OCI-LY7 (cell line): ENCODE measurements at regions not wholly inside any gene's neighbourhood (a gene's known extent, or its start where the extent isn't known, plus 50 kb on each side); places are given as distances from the start of the nearest gene placed in this dataset.

Experiments
- BruUV-seq: library from RNA; stranded (reverse); fragments of 400-500 nt; replicated peaks from 2 replicates; lab custom pipeline; 2021; lab: Mats Ljungman, UMichigan
- CTCF ChIA-PET: fragments of 300-600 bp; sonication (Branson Sonifier 250); formaldehyde crosslinking; loops from one replicate; lab custom pipeline; 2022; ENCODE audit warnings: antibody characterized with exemption; ENCODE audit not compliant: unreplicated experiment; lab: Charles Lee
- POLR2A ChIA-PET: fragments of 300-600 bp; sonication (Branson Sonifier 250); formaldehyde crosslinking; loops from one replicate; lab custom pipeline; 2022; ENCODE audit warnings: antibody characterized with exemption; lab: Charles Lee
- DNase-seq: peaks from one replicate; pipeline ENCODE4 v3.0.0-alpha.2; 2015; ENCODE audit warnings: low spot score
- H2AFZ ChIP-seq: fragments of 200-600 bp; sonication (generic), shearing (Covaris generic); 2 replicates; pipeline ENCODE4 v1.6.1; 2014; ENCODE audit warnings: mild to moderate bottlenecking, antibody characterized with exemption, low read length, moderate library complexity
- H3K27ac ChIP-seq: fragments of 200-600 bp; sonication (generic); 2 replicates; pipeline ENCODE4 v1.5.1; 2014; ENCODE audit warnings: mixed run types, low read depth, mild to moderate bottlenecking, moderate library complexity, low read length, inconsistent platforms; ENCODE audit not compliant: poor library complexity, severe bottlenecking
- H3K36me3 ChIP-seq: fragments of 200-600 bp; sonication (generic); 2 replicates; pipeline ENCODE4 v1.6.1; 2014; ENCODE audit warnings: mild to moderate bottlenecking, antibody characterized with exemption, low read length, moderate library complexity, mixed read lengths; ENCODE audit not compliant: insufficient read depth
- H3K4me1 ChIP-seq: fragments of 200-600 bp; sonication (generic); 2 replicates; pipeline ENCODE4 v1.5.1; 2014; ENCODE audit warnings: mild to moderate bottlenecking, low read length; ENCODE audit not compliant: insufficient read depth, poor library complexity, severe bottlenecking
- H3K4me2 ChIP-seq: fragments of 200-600 bp; sonication (generic); 2 replicates; pipeline ENCODE4 v1.6.1; 2014; ENCODE audit warnings: mild to moderate bottlenecking, low read length
- H3K4me3 ChIP-seq: fragments of 200-600 bp; sonication (generic); 2 replicates; pipeline ENCODE4 v1.5.1; 2014; ENCODE audit warnings: mild to moderate bottlenecking, low read depth, low read length; ENCODE audit not compliant: poor library complexity, severe bottlenecking
- H3K79me2 ChIP-seq: fragments of 200-600 bp; sonication (generic); 2 replicates; pipeline ENCODE4 v1.6.1; 2016; ENCODE audit warnings: low read depth, mild to moderate bottlenecking, low read length, moderate library complexity, mixed read lengths; ENCODE audit not compliant: insufficient read depth
- H3K9me2 ChIP-seq: fragments of 200-600 bp; sonication (generic); 2 replicates; pipeline ENCODE4 v1.6.1; 2016; ENCODE audit warnings: mild to moderate bottlenecking, low read length, mixed read lengths; ENCODE audit not compliant: insufficient read depth
- H3K9me3 ChIP-seq: fragments of 200-600 bp; sonication (generic); 2 replicates; pipeline ENCODE4 v1.6.1; 2014; ENCODE audit warnings: mild to moderate bottlenecking, mixed run types, low read length, mixed read lengths
- H4K20me1 ChIP-seq: fragments of 200-600 bp; sonication (generic); 2 replicates; pipeline ENCODE4 v1.6.1; 2014; ENCODE audit warnings: mild to moderate bottlenecking, antibody characterized with exemption, low read length, moderate library complexity, mixed read lengths; ENCODE audit not compliant: insufficient read depth
- EZH2phosphoT487 ChIP-seq: fragments of 200-600 bp; sonication (generic); IDR thresholded peaks from 2 replicates; pipeline ENCODE4 v1.6.1; 2018; ENCODE audit warnings: low read depth, borderline replicate concordance, mild to moderate bottlenecking, mixed run types, antibody characterized with exemption, low read length, moderate library complexity, mixed read lengths
- intact Hi-C: fragments of 100-400 bp; cut with micrococcal nuclease; formaldehyde crosslinking; loops from one replicate; pipeline ENCODE4 v1.10.0; 2022; ENCODE audit not compliant: unreplicated experiment
- TF ChIP-seq, protein P1 (sequence below): fragments of 200-600 bp; sonication (generic); conservative IDR thresholded peaks from 2 replicates; pipeline ENCODE4 v1.5.1; 2014; ENCODE audit warnings: mild to moderate bottlenecking, antibody characterized with exemption, low read length, moderate library complexity, mixed read lengths

- Histone ChIP-seq H3K79me2 (no peaks in the 10 kb centered on the region), H3K9me3 (no peaks in the 10 kb centered on the region), H3K36me3 (no peaks in the 10 kb centered on the region), H3K4me3 (no peak overlapping the region), H3K27ac (no peak overlapping the region), H3K9me2 (no peaks in the 10 kb centered on the region), H2AFZ (no peak overlapping the region), H3K4me1 (no peaks in the 10 kb centered on the region), H4K20me1 (no peaks in the 10 kb centered on the region), H3K4me2 (no peak overlapping the region)
- CTCF ChIA-PET, result no interaction called here
- BruUV-seq, result no TSS peak
- DNase-seq, result no peak
- intact Hi-C loops, result no loop called here
- POLR2A ChIA-PET, result no interaction called here
- TF ChIP-seq EZH2phosphoT487, result no peak
- TF ChIP-seq, protein P1, sequence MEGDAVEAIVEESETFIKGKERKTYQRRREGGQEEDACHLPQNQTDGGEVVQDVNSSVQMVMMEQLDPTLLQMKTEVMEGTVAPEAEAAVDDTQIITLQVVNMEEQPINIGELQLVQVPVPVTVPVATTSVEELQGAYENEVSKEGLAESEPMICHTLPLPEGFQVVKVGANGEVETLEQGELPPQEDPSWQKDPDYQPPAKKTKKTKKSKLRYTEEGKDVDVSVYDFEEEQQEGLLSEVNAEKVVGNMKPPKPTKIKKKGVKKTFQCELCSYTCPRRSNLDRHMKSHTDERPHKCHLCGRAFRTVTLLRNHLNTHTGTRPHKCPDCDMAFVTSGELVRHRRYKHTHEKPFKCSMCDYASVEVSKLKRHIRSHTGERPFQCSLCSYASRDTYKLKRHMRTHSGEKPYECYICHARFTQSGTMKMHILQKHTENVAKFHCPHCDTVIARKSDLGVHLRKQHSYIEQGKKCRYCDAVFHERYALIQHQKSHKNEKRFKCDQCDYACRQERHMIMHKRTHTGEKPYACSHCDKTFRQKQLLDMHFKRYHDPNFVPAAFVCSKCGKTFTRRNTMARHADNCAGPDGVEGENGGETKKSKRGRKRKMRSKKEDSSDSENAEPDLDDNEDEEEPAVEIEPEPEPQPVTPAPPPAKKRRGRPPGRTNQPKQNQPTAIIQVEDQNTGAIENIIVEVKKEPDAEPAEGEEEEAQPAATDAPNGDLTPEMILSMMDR, result no peak
These were observed 110.0 kb upstream of the DMAC1 start for GRCh38 chr9:7909537-7909936.

- no peak overlapping the region for H2AFZ ChIP-seq
- H3K4me2 ChIP-seq, result no peak overlapping the region
- no TSS peak for BruUV-seq
- H3K79me2 ChIP-seq, result no peaks in the 10 kb centered on the region
- DNase-seq, result no peak
- CTCF ChIA-PET, result no interaction called here
- no peak overlapping the region for H3K27ac ChIP-seq
- H4K20me1 ChIP-seq, result no peaks in the 10 kb centered on the region
- no peaks in the 10 kb centered on the region for H3K9me3 ChIP-seq
- POLR2A ChIA-PET, result interaction anchor here (2.1 kb wide), 1 partner anchor 11 kb away, joined by 6 read pairs; no protein-coding TSS in a partner anchor
- TF ChIP-seq EZH2phosphoT487, result no peak
- TF ChIP-seq, protein P1, result no peak
- H3K36me3 ChIP-seq, result no peaks in the 10 kb centered on the region
- no peaks in the 10 kb centered on the region for H3K4me1 ChIP-seq
- intact Hi-C loops, result no loop called here
- no peaks in the 10 kb centered on the region for H3K9me2 ChIP-seq
- H3K4me3 ChIP-seq, result no peak overlapping the region
These were observed 108.2 kb upstream of the DMAC1 start for GRCh38 chr9:7907551-7908337.
